Endothelial cell of umbilical vein (primary cell): ENCODE measurements at regions not wholly inside any gene's neighbourhood (a gene's known extent, or its start where the extent isn't known, plus 50 kb on each side); places are given as distances from the start of the nearest gene placed in this dataset.

ENCODE experiments used
- BruUV-seq: library from RNA; stranded (reverse); fragments of 400-500 nt; replicated peaks from 2 replicates; lab custom pipeline; 2021; lab: Mats Ljungman, UMichigan
- CTCF ChIA-PET: fragments of 300-600, 350-600 bp; sonication (Branson Sonifier 250); formaldehyde crosslinking; loops from one replicate; lab custom pipeline; 2021; ENCODE audit warnings: antibody characterized with exemption, inconsistent platforms; lab: Charles Lee
- POLR2A ChIA-PET: fragments of 300-600, 350-600 bp; sonication (Branson Sonifier 250); formaldehyde crosslinking; loops from one replicate; lab custom pipeline; 2021; ENCODE audit warnings: antibody characterized with exemption, inconsistent platforms; lab: Charles Lee
- DNase-seq: peaks from one replicate; pipeline ENCODE4 v3.0.0-alpha.2; 2011; ENCODE audit warnings: low read depth, low spot score
- FAIRE-seq: peaks from 2 replicates; lab custom pipeline; 2011; peaks lifted over from hg19 to GRCh38; lab: Jason Lieb, UNC
- H2AFZ ChIP-seq: 2 replicates; pipeline ENCODE4 v1.6.0; 2012; ENCODE audit warnings: low read depth, low read length, control low read depth, inconsistent platforms
- H3K27ac ChIP-seq: 2 replicates; pipeline ENCODE4 v1.5.1; 2011; ENCODE audit warnings: low read depth, mild to moderate bottlenecking, control low read depth, low read length, moderate library complexity; ENCODE audit not compliant: insufficient read depth
- H3K27me3 ChIP-seq, 2 experiments: 2 replicates each; pipeline versions ENCODE4 v1.6.0 to v1.6.1; 2011; ENCODE audit warnings: low read length in 2 of 2, mixed read lengths in 1 of 2; ENCODE audit not compliant: control insufficient read depth in 2 of 2, insufficient read depth in 2 of 2
- H3K36me3 ChIP-seq, 2 experiments: 2 replicates in 1 of 2; 3 replicates in 1 of 2; pipeline ENCODE4 v1.5.1; 2011; ENCODE audit warnings: low read length in 2 of 2, mild to moderate bottlenecking in 1 of 2, moderate library complexity in 1 of 2; ENCODE audit not compliant: control insufficient read depth in 2 of 2, insufficient read depth in 2 of 2; ENCODE audit errors: extremely low read depth in 1 of 2
- H3K4me1 ChIP-seq: 3 replicates; pipeline ENCODE4 v1.5.1; 2011; ENCODE audit warnings: mild to moderate bottlenecking, low read length; ENCODE audit not compliant: control insufficient read depth, insufficient read depth; ENCODE audit errors: extremely low read depth
- H3K4me2 ChIP-seq: 2 replicates; pipeline ENCODE4 v1.6.1; 2011; ENCODE audit warnings: low read length, control low read depth, mixed read lengths; ENCODE audit not compliant: insufficient read depth
- H3K4me3 ChIP-seq, 3 experiments: fragments of 200-600 bp in 1 of 3; sonication (generic), shearing (Covaris generic) in 1 of 3; replicated peaks in 1 of 3; 2 replicates each; pipeline ENCODE4 v1.5.1; 2011 to 2016; ENCODE audit warnings: control low read depth in 3 of 3, low read length in 3 of 3, mild to moderate bottlenecking in 2 of 3, inconsistent platforms in 1 of 3, low read depth in 1 of 3, moderate library complexity in 1 of 3; ENCODE audit not compliant: insufficient read depth in 1 of 3
- H3K79me2 ChIP-seq: 2 replicates; pipeline ENCODE4 v1.6.0; 2012; ENCODE audit warnings: low read length, inconsistent platforms; ENCODE audit not compliant: control insufficient read depth, insufficient read depth
- H3K9ac ChIP-seq: replicated peaks from 2 replicates; pipeline ENCODE3; 2011; ENCODE audit warnings: low read length, control low read depth; ENCODE audit not compliant: insufficient read depth; ENCODE audit errors: extremely low read depth
- H3K9me1 ChIP-seq: replicated peaks from 3 replicates; pipeline ENCODE4 v1.6.0; 2011; ENCODE audit warnings: mild to moderate bottlenecking, low read length; ENCODE audit not compliant: control insufficient read depth, insufficient read depth; ENCODE audit errors: extremely low read depth
- H3K9me3 ChIP-seq: replicated peaks from 2 replicates; pipeline ENCODE4 v1.5.1; 2012; ENCODE audit warnings: low read length, inconsistent platforms; ENCODE audit not compliant: control insufficient read depth, insufficient read depth
- H4K20me1 ChIP-seq: replicated peaks from 2 replicates; pipeline ENCODE3; 2011; ENCODE audit warnings: mild to moderate bottlenecking, low read length; ENCODE audit not compliant: control insufficient read depth, insufficient read depth; ENCODE audit errors: extremely low read depth
- CTCF ChIP-seq, 2 donors: IDR thresholded peaks; 1 replicate in 1 of 2; 2 replicates in 1 of 2; pipeline ENCODE4 v1.5.1; 2011; ENCODE audit warnings: low read length in 2 of 2, mild to moderate bottlenecking in 2 of 2, moderate library complexity in 2 of 2, control low read depth in 1 of 2, inconsistent platforms in 1 of 2, low read depth in 1 of 2; ENCODE audit not compliant: insufficient read depth in 1 of 2; ENCODE audit errors: extremely low read depth in 1 of 2
- EZH2 ChIP-seq: IDR thresholded peaks from 2 replicates; pipeline ENCODE4 v1.6.1; 2012; ENCODE audit warnings: borderline replicate concordance, low read depth, mild to moderate bottlenecking, moderate library complexity, low read length, inconsistent platforms; ENCODE audit not compliant: severe bottlenecking
- GATA2 ChIP-seq: IDR thresholded peaks from 2 replicates; pipeline ENCODE4 v1.7.0; 2011; ENCODE audit warnings: low read depth, mild to moderate bottlenecking, moderate library complexity, mixed read lengths, low read length; ENCODE audit not compliant: insufficient read length, insufficient read depth
- JUN ChIP-seq: IDR thresholded peaks from 2 replicates; pipeline ENCODE4 v1.6.1; 2011; ENCODE audit warnings: borderline replicate concordance, low read depth; ENCODE audit not compliant: insufficient read length, insufficient read depth
- MAX ChIP-seq: IDR thresholded peaks from 2 replicates; pipeline ENCODE4 v1.6.1; 2011; ENCODE audit not compliant: insufficient read depth, insufficient read length
- MYC ChIP-seq: IDR thresholded peaks from one replicate; pipeline ENCODE4 v1.6.1; 2011; ENCODE audit warnings: mild to moderate bottlenecking, low read depth, low read length
- POLR2A ChIP-seq: IDR thresholded peaks from 2 replicates; pipeline ENCODE4 v1.6.1; 2012; ENCODE audit warnings: low read depth, mild to moderate bottlenecking, control low read depth, low read length
- POLR2AphosphoS5 ChIP-seq: IDR thresholded peaks from 2 replicates; pipeline ENCODE4 v1.6.1; 2012; ENCODE audit warnings: low read depth, mild to moderate bottlenecking, control low read depth, low read length, moderate library complexity; ENCODE audit not compliant: insufficient read depth
- dilution Hi-C: fragments of 300-500 bp; cut with MboI; formaldehyde crosslinking; loops from one replicate; pipeline ENCODE4 v1.15.0; 2019; ENCODE audit warnings: low sequenced_read_pairs; ENCODE audit not compliant: extremely low pct_ligation_motif_present
- intact Hi-C: fragments of 100-400 bp; cut with micrococcal nuclease; formaldehyde crosslinking; loops from one replicate; pipeline ENCODE4 v1.10.0; 2022

- POLR2A ChIA-PET: no interaction called here
- TF ChIP-seq POLR2AphosphoS5 (no peak), MAX (no peak), JUN (no peak), MYC (no peak)
- Histone ChIP-seq H3K9me3 (no peaks in the 10 kb centered on the region), H3K27me3 (peaks cover 11% of the 10 kb centered on the region in 2 experiments), H3K4me1 (no peaks in the 10 kb centered on the region), H4K20me1 (no peaks in the 10 kb centered on the region), H3K4me3 (no peak overlapping the region), H3K9ac (no peak overlapping the region), H3K27ac (no peak overlapping the region), H3K36me3 (no peaks in the 10 kb centered on the region), H2AFZ (no peak overlapping the region), H3K9me1 (no peaks in the 10 kb centered on the region), H3K4me2 (no peak overlapping the region), H3K79me2 (no peaks in the 10 kb centered on the region)
- no TSS peak for BruUV-seq
- intact Hi-C loops (no loop called here), dilution Hi-C loops (no loop called here)
- DNase-seq (no peak), FAIRE-seq (no peak)
- CTCF ChIA-PET: interaction anchor here (1.2 kb wide), 1 partner anchor 21 kb away, joined by 3 read pairs; no protein-coding TSS in a partner anchor
These were observed 120.1 kb upstream of the CCL21 start for GRCh38 chr9:34830068-34830467.

- H3K79me2 ChIP-seq: no peaks in the 10 kb centered on the region
- H4K20me1 ChIP-seq: no peaks in the 10 kb centered on the region
- no peak for TF ChIP-seq JUN
- TF ChIP-seq MAX: no peak
- no peak for TF ChIP-seq CTCF (IDR thresholded peaks at IDR 0.05; ENCODE audit: extremely low read depth in 1 of 2, insufficient read depth in 1 of 2, low read depth in 1 of 2, low read length in 2 of 2)
- no peak for TF ChIP-seq POLR2AphosphoS5
- no peak for TF ChIP-seq MYC
- TF ChIP-seq POLR2A: no peak
- TF ChIP-seq EZH2: no peak
- no peak for TF ChIP-seq GATA2
- H3K36me3 ChIP-seq: no peaks in the 10 kb centered on the region
- no peak overlapping the region for H2AFZ ChIP-seq
- DNase-seq: no peak
- ChIA-PET POLR2A (no interaction called here), CTCF (no interaction called here)
- H3K4me3 ChIP-seq: no peak overlapping the region
- no peaks in the 10 kb centered on the region for H3K9me1 ChIP-seq
- dilution Hi-C loops: no loop called here
- FAIRE-seq: no peak
- H3K4me1 ChIP-seq: no peaks in the 10 kb centered on the region
- intact Hi-C loops: no loop called here
- no peaks in the 10 kb centered on the region for H3K9me3 ChIP-seq
- BruUV-seq: no TSS peak
- H3K27me3 ChIP-seq: peaks cover 10 to 11% of the 10 kb centered on the region in 2 experiments
- H3K9ac ChIP-seq: no peak overlapping the region
- no peak overlapping the region for H3K4me2 ChIP-seq
- H3K27ac ChIP-seq: no peak overlapping the region
These were observed 117.1 kb upstream of the CCL21 start for GRCh38 chr9:34826999-34827538.
